Rectal smooth muscle tissue (tissue), 1 donor: ENCODE measurements at regions not wholly inside any gene's neighbourhood (a gene's known extent, or its start where the extent isn't known, plus 50 kb on each side); places are given as distances from the start of the nearest gene placed in this dataset.

Source experiments
- H3K27ac ChIP-seq: one replicate; pipeline ENCODE4 v1.7.0; 2013; ENCODE audit warnings: low read depth, low read length, inconsistent platforms
- H3K27me3 ChIP-seq: one replicate; pipeline ENCODE4 v1.7.0; 2013; ENCODE audit warnings: low read length; ENCODE audit not compliant: control insufficient read depth, insufficient read depth
- H3K36me3 ChIP-seq: one replicate; pipeline ENCODE4 v1.7.0; 2013; ENCODE audit warnings: low read length; ENCODE audit not compliant: control insufficient read depth, insufficient read depth
- H3K4me1 ChIP-seq: one replicate; pipeline ENCODE4 v1.7.0; 2013; ENCODE audit warnings: low read length; ENCODE audit not compliant: control insufficient read depth, insufficient read depth
- H3K4me3 ChIP-seq: one replicate; pipeline ENCODE4 v1.7.0; 2013; ENCODE audit warnings: low read length
- H3K9ac ChIP-seq: one replicate; pipeline ENCODE4 v1.7.0; 2013; ENCODE audit warnings: low read length

DNA sequence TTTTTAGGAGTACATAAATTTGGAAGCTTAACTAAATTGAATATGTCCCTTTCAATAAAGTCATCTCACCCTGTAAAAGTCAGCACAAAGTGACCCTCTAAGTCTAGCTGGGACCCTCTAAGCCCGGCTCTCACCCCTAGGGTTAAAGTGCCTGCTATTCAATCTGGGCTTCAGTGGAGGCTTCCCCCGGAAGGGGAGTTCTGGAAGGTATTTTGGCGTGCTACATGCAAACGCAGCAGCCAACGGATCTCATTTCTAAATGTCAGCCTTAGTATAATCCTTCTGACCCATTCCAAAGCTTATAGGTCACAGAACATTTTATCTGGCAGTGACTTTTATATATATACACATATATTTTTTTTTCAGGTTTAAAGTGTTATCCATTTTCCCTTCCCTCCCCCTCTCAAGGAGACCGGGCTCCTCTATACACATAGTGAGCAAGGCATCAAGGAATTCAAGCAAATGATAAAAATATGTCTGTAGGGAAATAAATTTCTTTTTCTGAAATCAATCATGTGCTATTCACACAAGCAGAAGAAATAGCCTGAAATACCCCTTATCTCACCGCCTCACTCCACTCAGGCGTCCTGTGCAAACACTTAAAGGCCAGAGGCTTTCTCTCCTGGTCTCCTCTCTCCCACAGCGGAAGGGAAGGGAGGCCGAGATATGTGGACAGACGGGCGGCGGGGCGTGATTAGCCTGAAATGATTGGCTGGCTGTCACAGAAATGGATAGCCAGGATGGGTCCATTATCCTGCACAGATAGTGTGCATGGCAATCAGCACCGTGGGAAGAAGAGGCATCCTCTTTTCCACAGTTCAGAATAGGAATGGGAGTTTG, 301.7 kb downstream of the GALC start:
- Histone ChIP-seq H3K4me1 (no peaks in the 10 kb centered on the region), H3K27ac (no peak overlapping the region), H3K4me3 (no peak overlapping the region), H3K27me3 (no peaks in the 10 kb centered on the region), H3K36me3 (no peaks in the 10 kb centered on the region), H3K9ac (no peak overlapping the region)

DNA sequence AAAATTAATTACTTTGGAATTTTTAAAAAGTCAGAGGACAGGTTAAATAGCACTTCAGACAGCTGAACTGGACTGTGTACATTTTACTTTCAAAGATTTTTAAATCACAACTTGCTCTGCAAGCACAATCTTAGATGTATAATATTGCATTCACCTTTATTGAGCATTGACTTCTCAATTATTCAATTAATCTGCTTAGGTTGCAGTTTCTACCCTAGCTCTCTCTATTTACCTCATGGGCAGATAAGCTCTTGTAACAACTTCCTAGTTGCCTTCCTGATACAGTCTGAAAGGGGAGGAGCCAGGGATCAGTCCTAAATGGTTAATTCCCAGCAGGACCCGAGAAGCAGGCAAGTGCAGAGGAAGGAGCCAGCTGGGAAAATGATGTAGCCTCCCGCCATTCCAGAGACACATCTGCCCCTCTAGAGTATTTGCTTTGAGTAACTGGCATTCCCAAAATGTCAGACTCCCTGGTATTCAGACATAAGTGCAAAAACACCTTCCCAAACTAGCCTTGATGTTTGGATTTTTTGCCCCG, 302.8 kb downstream of the GALC start:
- Histone ChIP-seq H3K27ac (no peak overlapping the region), H3K27me3 (no peaks in the 10 kb centered on the region), H3K9ac (no peak overlapping the region), H3K4me1 (no peaks in the 10 kb centered on the region), H3K4me3 (no peak overlapping the region), H3K36me3 (no peaks in the 10 kb centered on the region)

DNA sequence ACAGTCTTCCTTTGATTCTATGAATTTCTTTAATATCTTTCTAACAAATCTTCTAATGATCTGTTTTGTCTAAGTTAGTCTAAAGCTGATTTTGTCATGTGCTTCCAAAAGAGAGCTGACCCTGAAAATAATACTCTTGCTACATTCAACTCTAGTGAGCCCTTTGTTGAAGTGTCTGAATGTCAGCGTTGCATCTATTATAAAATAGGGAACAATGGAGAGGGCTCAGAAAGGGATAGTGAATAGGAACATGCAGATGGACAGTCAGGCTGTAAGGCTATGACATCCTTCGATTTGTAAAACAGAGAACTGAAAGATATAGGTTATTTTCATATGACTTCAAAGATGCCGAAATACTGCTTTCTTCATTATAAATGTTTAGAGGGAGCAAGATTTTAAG, 304.5 kb downstream of the GALC start:
- no peaks in the 10 kb centered on the region for H3K36me3 ChIP-seq
- no peak overlapping the region for H3K4me3 ChIP-seq
- H3K27me3 ChIP-seq = no peaks in the 10 kb centered on the region
- H3K27ac ChIP-seq = no peak overlapping the region
- no peak overlapping the region for H3K9ac ChIP-seq
- no peaks in the 10 kb centered on the region for H3K4me1 ChIP-seq

DNA sequence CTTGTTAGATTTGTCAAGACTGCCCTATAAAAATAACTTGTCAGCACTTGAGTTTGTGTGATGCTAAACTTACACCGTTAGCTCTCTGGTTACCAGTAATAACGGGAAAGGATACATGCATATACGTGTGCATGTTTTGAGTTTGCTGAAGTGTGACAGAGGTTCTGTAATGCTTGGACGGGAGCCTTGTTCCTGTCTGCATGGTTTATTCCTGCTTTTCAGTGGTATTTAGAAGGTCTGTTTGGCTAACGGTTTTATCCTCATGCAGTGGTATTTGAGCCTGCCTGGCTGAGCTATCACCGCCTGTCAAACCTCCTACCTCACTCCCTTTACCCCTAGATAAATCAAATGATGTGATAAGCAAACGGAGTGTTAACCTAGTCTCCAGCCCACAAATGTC, 305.6 kb downstream of the GALC start:
- no peak overlapping the region for H3K27ac ChIP-seq
- no peak overlapping the region for H3K4me3 ChIP-seq
- H3K9ac ChIP-seq = no peak overlapping the region
- no peaks in the 10 kb centered on the region for H3K27me3 ChIP-seq
- H3K4me1 ChIP-seq = no peaks in the 10 kb centered on the region
- H3K36me3 ChIP-seq = no peaks in the 10 kb centered on the region

GRCh38 chr14:87686746-87687145, 306.2 kb downstream of the GALC start:
- Histone ChIP-seq H3K27me3 (no peaks in the 10 kb centered on the region), H3K36me3 (no peaks in the 10 kb centered on the region), H3K27ac (peak overlapping the region; percentile 7), H3K4me3 (no peak overlapping the region), H3K4me1 (no peaks in the 10 kb centered on the region), H3K9ac (no peak overlapping the region)

DNA sequence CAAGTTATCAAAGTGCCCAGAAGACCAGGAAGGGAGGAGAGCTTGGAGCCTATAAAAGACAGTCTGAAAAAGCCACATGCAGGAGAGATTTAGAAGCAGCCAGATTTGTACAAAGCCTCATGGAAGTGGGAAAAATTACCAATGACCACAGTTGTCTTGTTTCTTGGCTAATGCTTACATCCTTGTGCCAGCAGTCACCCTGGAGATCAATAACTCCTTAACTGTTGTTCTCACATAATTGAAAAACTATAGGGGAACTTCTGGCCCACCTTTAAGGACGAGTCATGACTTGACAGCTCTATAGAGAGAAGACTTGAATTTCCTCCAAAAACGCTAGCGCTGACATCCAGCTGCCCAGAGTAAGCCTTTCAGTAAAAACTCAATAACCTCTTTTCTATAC, 313.1 kb downstream of the GALC start:
- no peak overlapping the region for H3K9ac ChIP-seq
- H3K27me3 ChIP-seq = no peaks in the 10 kb centered on the region
- H3K36me3 ChIP-seq = no peaks in the 10 kb centered on the region
- no peaks in the 10 kb centered on the region for H3K4me1 ChIP-seq
- no peak overlapping the region for H3K4me3 ChIP-seq
- H3K27ac ChIP-seq = no peak overlapping the region

DNA sequence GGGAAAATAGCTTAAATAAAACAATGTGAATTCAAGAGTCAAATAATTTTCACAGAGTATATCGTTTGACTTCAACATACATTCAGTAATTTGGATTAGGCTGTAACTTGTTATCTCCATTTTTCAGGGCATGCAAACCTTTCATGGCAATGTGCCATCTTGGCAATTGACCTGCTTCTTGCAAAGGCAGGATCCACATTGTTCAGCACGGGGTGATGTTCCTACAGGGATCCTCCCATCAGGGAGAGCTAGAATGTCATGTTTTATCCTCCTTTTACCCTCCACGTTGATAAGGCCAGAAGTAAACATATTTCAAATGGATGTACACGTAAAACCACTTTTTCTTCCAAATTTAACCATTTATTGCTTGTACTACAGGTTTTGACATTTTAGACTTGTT, 314.4 kb downstream of the GALC start:
- no peak overlapping the region for H3K9ac ChIP-seq
- H3K4me3 ChIP-seq = no peak overlapping the region
- no peak overlapping the region for H3K27ac ChIP-seq
- H3K36me3 ChIP-seq = no peaks in the 10 kb centered on the region
- H3K27me3 ChIP-seq = no peaks in the 10 kb centered on the region
- no peaks in the 10 kb centered on the region for H3K4me1 ChIP-seq

- Histone ChIP-seq H3K4me3 (no peak overlapping the region), H3K36me3 (no peaks in the 10 kb centered on the region), H3K27ac (no peak overlapping the region), H3K27me3 (no peaks in the 10 kb centered on the region), H3K4me1 (no peaks in the 10 kb centered on the region), H3K9ac (no peak overlapping the region)
Observed at GRCh38 chr14:87676814-87677437, 316.1 kb downstream of the GALC start.

GRCh38 chr14:87667659-87668058, 325.3 kb downstream of the GALC start:
- Histone ChIP-seq H3K27ac (no peak overlapping the region), H3K4me3 (no peak overlapping the region), H3K9ac (no peak overlapping the region), H3K27me3 (no peaks in the 10 kb centered on the region), H3K4me1 (no peaks in the 10 kb centered on the region), H3K36me3 (no peaks in the 10 kb centered on the region)

GRCh38 chr14:87656315-87656714, 336.7 kb downstream of the GALC start:
- no peak overlapping the region for H3K4me3 ChIP-seq
- H3K27me3 ChIP-seq = no peaks in the 10 kb centered on the region
- H3K27ac ChIP-seq = no peak overlapping the region
- H3K9ac ChIP-seq = no peak overlapping the region
- H3K4me1 ChIP-seq = no peaks in the 10 kb centered on the region
- no peaks in the 10 kb centered on the region for H3K36me3 ChIP-seq

GRCh38 chr14:87652278-87652677, 340.7 kb downstream of the GALC start:
- H3K27me3 ChIP-seq = no peaks in the 10 kb centered on the region
- no peak overlapping the region for H3K9ac ChIP-seq
- no peaks in the 10 kb centered on the region for H3K36me3 ChIP-seq
- H3K4me1 ChIP-seq = no peaks in the 10 kb centered on the region
- no peak overlapping the region for H3K27ac ChIP-seq
- H3K4me3 ChIP-seq = no peak overlapping the region

DNA sequence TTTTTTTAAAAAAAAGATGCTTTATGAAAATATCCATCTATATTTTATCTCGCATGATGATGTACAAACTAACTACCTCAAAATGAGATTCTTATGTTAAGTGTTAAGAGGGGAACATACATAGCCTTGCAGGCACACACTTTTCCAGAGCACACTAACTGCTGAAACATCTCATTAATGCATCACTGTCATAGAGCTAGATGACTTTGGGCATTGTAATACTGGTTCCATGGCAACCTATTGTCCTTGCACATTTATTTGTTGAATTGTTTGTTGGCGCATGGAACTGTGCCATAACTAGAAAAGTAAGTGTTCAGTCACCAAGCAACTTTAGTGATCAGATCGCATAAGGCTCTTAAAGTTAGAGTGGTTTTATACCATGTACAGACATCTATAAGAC, 348.3 kb downstream of the GALC start:
- Histone ChIP-seq H3K36me3 (no peaks in the 10 kb centered on the region), H3K4me1 (no peaks in the 10 kb centered on the region), H3K27me3 (no peaks in the 10 kb centered on the region), H3K4me3 (no peak overlapping the region), H3K27ac (no peak overlapping the region), H3K9ac (no peak overlapping the region)

GRCh38 chr14:87643005-87643404, 350.0 kb downstream of the GALC start:
- Histone ChIP-seq H3K27me3 (no peaks in the 10 kb centered on the region), H3K4me3 (no peak overlapping the region), H3K36me3 (no peaks in the 10 kb centered on the region), H3K9ac (no peak overlapping the region), H3K27ac (no peak overlapping the region), H3K4me1 (no peaks in the 10 kb centered on the region)
